ENCODE measurements at regions not wholly inside any gene's neighbourhood (a gene's known extent, or its start where the extent isn't known, plus 50 kb on each side); places are given as distances from the start of the nearest gene placed in this dataset.
"Not testable (repeated sequence)": the region's sequence is repeated elsewhere in the genome, so short reads cannot be mapped to it uniquely, and the experiment has no call there.

DNA sequence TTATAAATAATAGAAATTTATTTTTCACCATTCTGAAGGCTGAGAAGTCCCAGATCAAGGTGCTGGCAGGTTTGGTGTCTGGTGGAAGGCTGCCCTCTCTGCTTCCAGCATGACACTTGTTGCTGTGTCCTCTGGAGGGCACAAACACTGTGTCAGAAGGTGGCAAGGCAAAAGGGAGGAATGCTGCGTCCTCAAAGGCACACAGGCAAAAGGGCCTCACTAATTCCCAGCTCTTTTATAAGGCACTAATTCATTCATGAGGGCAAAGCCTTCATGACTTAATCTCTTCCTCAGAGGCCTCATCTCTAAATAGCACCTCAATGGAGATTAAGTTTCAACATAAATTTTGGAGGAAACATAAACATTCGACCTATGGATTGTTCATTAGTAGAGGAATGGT, 209.5 kb upstream of the SMLR1 start:
- H3K4me1 ChIP-seq (ENCODE audit: control insufficient read depth in 1 of 2, insufficient read depth in 2 of 2, low read length in 2 of 2): peaks cover 0 to 1% of the 10 kb centered on the region in 2 experiments
- no peak overlapping the region for H3K27ac ChIP-seq (ENCODE audit: low read depth, low read length)
- no peak overlapping the region for H3K9ac ChIP-seq (ENCODE audit: low read length)
- no peak overlapping the region for H3K14ac ChIP-seq (ENCODE audit: low read length)
- no peaks in the 10 kb centered on the region for H3K79me1 ChIP-seq (ENCODE audit: low read length)
- H3K36me3 ChIP-seq (ENCODE audit: control insufficient read depth in 1 of 2, insufficient read depth in 2 of 2, low read length in 2 of 2): no peaks in the 10 kb centered on the region
- H3K27me3 ChIP-seq (ENCODE audit: insufficient read depth, low read length): no peaks in the 10 kb centered on the region
- H3K23ac ChIP-seq (ENCODE audit: low read length): no peak overlapping the region
- H4K8ac ChIP-seq (ENCODE audit: low read depth, low read length): no peak overlapping the region
- H3K4me2 ChIP-seq (ENCODE audit: low read length): no peak overlapping the region
- H3K18ac ChIP-seq (ENCODE audit: low read length): no peak overlapping the region
- no peak overlapping the region for H3K4ac ChIP-seq (ENCODE audit: low read depth, low read length)
- H2AFZ ChIP-seq (ENCODE audit: insufficient read depth, low read length, poor library complexity): no peak overlapping the region
- no peak overlapping the region for H2AK5ac ChIP-seq (ENCODE audit: low read length)
- H2BK120ac ChIP-seq (ENCODE audit: insufficient read depth, low read length, poor library complexity): no peak overlapping the region
- no peaks in the 10 kb centered on the region for H3K79me2 ChIP-seq (ENCODE audit: control insufficient read depth, insufficient read depth, low read length, poor library complexity)
- WGBS (ENCODE audit: extremely low coverage, insufficient coverage, insufficient read length): no CpG with 5 or more reads among the region's 2 CpGs
- no peak for DNase-seq
- H4K12ac ChIP-seq (ENCODE audit: low read depth, low read length): no peak overlapping the region
- H2BK12ac ChIP-seq (ENCODE audit: low read length): no peak overlapping the region
- no peak overlapping the region for H2BK5ac ChIP-seq (ENCODE audit: low read depth, low read length, poor library complexity)
- H3K9me3 ChIP-seq (ENCODE audit: insufficient read depth, low read depth, low read length): no peaks in the 10 kb centered on the region
- no peak overlapping the region for H4K91ac ChIP-seq (ENCODE audit: low read depth, low read length)
- no peak overlapping the region for H3K4me3 ChIP-seq (ENCODE audit: low read depth, low read length)

DNA sequence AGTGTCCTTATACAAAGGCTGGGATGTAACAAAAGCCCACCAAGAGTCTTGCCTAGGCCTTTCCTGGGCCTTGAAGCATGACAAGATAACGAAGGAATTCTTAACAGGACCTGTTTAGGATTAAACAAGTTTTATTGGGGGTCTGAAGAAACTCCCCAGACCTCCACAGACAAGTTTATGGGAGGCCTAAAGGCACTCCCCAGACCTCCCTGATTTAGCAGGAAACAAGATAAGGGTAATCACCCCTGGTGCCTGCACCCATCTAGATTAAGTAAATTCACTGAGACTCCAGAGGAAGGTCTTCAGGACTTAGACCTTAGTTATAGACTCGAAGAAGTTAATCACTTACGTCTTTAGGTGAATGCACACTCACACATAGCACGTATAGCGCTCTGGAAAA, 208.4 kb upstream of the SMLR1 start:
- H3K79me1 ChIP-seq (ENCODE audit: low read length); H2AFZ ChIP-seq (ENCODE audit: insufficient read depth, low read length, poor library complexity); H3K4me3 ChIP-seq (ENCODE audit: low read depth, low read length); H3K4me1 ChIP-seq (ENCODE audit: control insufficient read depth in 1 of 2, insufficient read depth in 2 of 2, low read length in 2 of 2); H2AK5ac ChIP-seq (ENCODE audit: low read length); H3K14ac ChIP-seq (ENCODE audit: low read length); H3K23ac ChIP-seq (ENCODE audit: low read length); H3K4me2 ChIP-seq (ENCODE audit: low read length); H3K79me2 ChIP-seq (ENCODE audit: control insufficient read depth, insufficient read depth, low read length, poor library complexity); H3K18ac ChIP-seq (ENCODE audit: low read length); H3K4ac ChIP-seq (ENCODE audit: low read depth, low read length); H4K12ac ChIP-seq (ENCODE audit: low read depth, low read length); H2BK5ac ChIP-seq (ENCODE audit: low read depth, low read length, poor library complexity); H3K9ac ChIP-seq (ENCODE audit: low read length); H2BK120ac ChIP-seq (ENCODE audit: insufficient read depth, low read length, poor library complexity); H4K91ac ChIP-seq (ENCODE audit: low read depth, low read length); H3K27ac ChIP-seq (ENCODE audit: low read depth, low read length); H3K9me3 ChIP-seq (ENCODE audit: insufficient read depth, low read depth, low read length); DNase-seq; H2BK12ac ChIP-seq (ENCODE audit: low read length); H3K27me3 ChIP-seq (ENCODE audit: insufficient read depth, low read length); H3K36me3 ChIP-seq (ENCODE audit: control insufficient read depth in 1 of 2, insufficient read depth in 2 of 2, low read length in 2 of 2); H4K8ac ChIP-seq (ENCODE audit: low read depth, low read length): not testable (repeated sequence)
- no CpG with 5 or more reads among the region's 5 CpGs for WGBS (ENCODE audit: extremely low coverage, insufficient coverage, insufficient read length)

DNA sequence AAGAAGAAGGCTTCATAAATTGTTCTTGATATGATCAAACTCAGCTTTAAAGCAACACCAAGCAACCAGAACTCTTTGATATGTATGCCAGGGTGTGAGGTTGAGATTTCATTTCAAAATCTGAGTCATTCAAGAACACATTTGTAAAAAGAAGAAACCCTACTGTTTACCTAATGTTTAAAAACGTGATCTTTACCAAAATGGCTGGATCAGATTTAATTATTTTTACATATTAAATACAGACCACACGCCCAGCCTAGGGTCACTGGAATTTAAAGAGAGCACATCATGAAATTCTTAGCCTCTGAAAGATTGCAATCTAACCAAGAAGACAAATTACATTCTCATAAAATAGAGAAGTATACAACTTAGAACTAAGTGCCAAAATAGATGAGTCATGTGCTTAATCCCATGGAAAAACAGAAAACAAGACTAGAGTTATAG, 206.8 kb upstream of the SMLR1 start:
- Histone ChIP-seq H4K91ac (ENCODE audit: low read depth, low read length) (no peak overlapping the region), H2BK5ac (ENCODE audit: low read depth, low read length, poor library complexity) (no peak overlapping the region), H4K12ac (ENCODE audit: low read depth, low read length) (no peak overlapping the region), H3K36me3 (ENCODE audit: control insufficient read depth in 1 of 2, insufficient read depth in 2 of 2, low read length in 2 of 2) (no peaks in the 10 kb centered on the region), H3K4ac (ENCODE audit: low read depth, low read length) (no peak overlapping the region), H3K9ac (ENCODE audit: low read length) (no peak overlapping the region), H3K27ac (ENCODE audit: low read depth, low read length) (no peak overlapping the region), H3K27me3 (ENCODE audit: insufficient read depth, low read length) (no peaks in the 10 kb centered on the region), H2AFZ (ENCODE audit: insufficient read depth, low read length, poor library complexity) (no peak overlapping the region), H3K4me2 (ENCODE audit: low read length) (no peak overlapping the region), H2BK12ac (ENCODE audit: low read length) (no peak overlapping the region), H4K8ac (ENCODE audit: low read depth, low read length) (no peak overlapping the region), H2AK5ac (ENCODE audit: low read length) (no peak overlapping the region), H3K18ac (ENCODE audit: low read length) (no peak overlapping the region), H2BK120ac (ENCODE audit: insufficient read depth, low read length, poor library complexity) (no peak overlapping the region), H3K9me3 (ENCODE audit: insufficient read depth, low read depth, low read length) (no peaks in the 10 kb centered on the region), H3K4me1 (ENCODE audit: control insufficient read depth in 1 of 2, insufficient read depth in 2 of 2, low read length in 2 of 2) (no peaks in the 10 kb centered on the region), H3K14ac (ENCODE audit: low read length) (no peak overlapping the region), H3K79me1 (ENCODE audit: low read length) (no peaks in the 10 kb centered on the region), H3K23ac (ENCODE audit: low read length) (no peak overlapping the region), H3K79me2 (ENCODE audit: control insufficient read depth, insufficient read depth, low read length, poor library complexity) (no peaks in the 10 kb centered on the region), H3K4me3 (ENCODE audit: low read depth, low read length) (no peak overlapping the region)
- no CpG with 5 or more reads among the region's 2 CpGs for WGBS (ENCODE audit: extremely low coverage, insufficient coverage, insufficient read length)
- DNase-seq: no peak

DNA sequence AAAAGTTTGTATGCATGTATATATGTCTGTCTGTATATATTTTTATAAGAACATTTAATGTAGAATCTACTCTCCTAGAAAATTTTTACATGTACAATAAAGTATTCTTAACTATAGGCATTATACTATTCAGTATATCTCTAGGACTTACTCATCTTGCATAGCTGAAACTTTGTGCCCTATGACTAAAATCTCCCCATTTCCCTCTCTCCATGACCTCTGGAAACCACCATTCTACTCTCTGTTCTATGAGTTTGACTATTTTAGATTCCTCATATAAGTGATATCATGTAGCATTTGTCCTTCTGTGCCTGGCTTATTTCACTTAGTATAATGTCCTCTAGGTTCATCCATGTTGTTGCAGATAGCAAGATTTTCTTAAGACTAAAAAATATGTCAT, 205.1 kb upstream of the SMLR1 start:
- H2BK5ac ChIP-seq (ENCODE audit: low read depth, low read length, poor library complexity): no peak overlapping the region
- no peaks in the 10 kb centered on the region for H3K79me1 ChIP-seq (ENCODE audit: low read length)
- H2BK12ac ChIP-seq (ENCODE audit: low read length): no peak overlapping the region
- DNase-seq: no peak
- H3K4ac ChIP-seq (ENCODE audit: low read depth, low read length): no peak overlapping the region
- H4K91ac ChIP-seq (ENCODE audit: low read depth, low read length): no peak overlapping the region
- no peak overlapping the region for H2AFZ ChIP-seq (ENCODE audit: insufficient read depth, low read length, poor library complexity)
- H4K12ac ChIP-seq (ENCODE audit: low read depth, low read length): no peak overlapping the region
- no peak overlapping the region for H3K9ac ChIP-seq (ENCODE audit: low read length)
- no peak overlapping the region for H4K8ac ChIP-seq (ENCODE audit: low read depth, low read length)
- no peak overlapping the region for H3K23ac ChIP-seq (ENCODE audit: low read length)
- no peaks in the 10 kb centered on the region for H3K79me2 ChIP-seq (ENCODE audit: control insufficient read depth, insufficient read depth, low read length, poor library complexity)
- H3K4me2 ChIP-seq (ENCODE audit: low read length): no peak overlapping the region
- H3K4me1 ChIP-seq (ENCODE audit: control insufficient read depth in 1 of 2, insufficient read depth in 2 of 2, low read length in 2 of 2): no peaks in the 10 kb centered on the region
- H3K27me3 ChIP-seq (ENCODE audit: insufficient read depth, low read length): no peaks in the 10 kb centered on the region
- no peaks in the 10 kb centered on the region for H3K9me3 ChIP-seq (ENCODE audit: insufficient read depth, low read depth, low read length)
- H3K27ac ChIP-seq (ENCODE audit: low read depth, low read length): no peak overlapping the region
- H3K14ac ChIP-seq (ENCODE audit: low read length): no peak overlapping the region
- H3K36me3 ChIP-seq (ENCODE audit: control insufficient read depth in 1 of 2, insufficient read depth in 2 of 2, low read length in 2 of 2): no peaks in the 10 kb centered on the region
- no peak overlapping the region for H2AK5ac ChIP-seq (ENCODE audit: low read length)
- H3K18ac ChIP-seq (ENCODE audit: low read length): no peak overlapping the region
- H2BK120ac ChIP-seq (ENCODE audit: insufficient read depth, low read length, poor library complexity): no peak overlapping the region
- no peak overlapping the region for H3K4me3 ChIP-seq (ENCODE audit: low read depth, low read length)

Measured in trophoblast cell (in vitro differentiated cells and primary cell).